IMR-90 (cell line): ENCODE measurements at regions not wholly inside any gene's neighbourhood (a gene's known extent, or its start where the extent isn't known, plus 50 kb on each side); places are given as distances from the start of the nearest gene placed in this dataset.

Source experiments
- CEBPB ChIP-seq: IDR thresholded peaks from 2 replicates; pipeline ENCODE4 v1.6.1; 2012; ENCODE audit warnings: low read depth, low read length, improper control_type of control experiment
- CHD1 ChIP-seq: IDR thresholded peaks from 2 replicates; pipeline ENCODE4 v1.6.1; 2012; ENCODE audit warnings: low read depth, low read length, improper control_type of control experiment
- CTCF ChIP-seq: conservative IDR thresholded peaks from 2 replicates; pipeline ENCODE4 v1.5.1; 2012; ENCODE audit warnings: mild to moderate bottlenecking, low read depth, low read length, improper control_type of control experiment
- FOS ChIP-seq: fragments of 150-350 bp; IDR thresholded peaks from 2 replicates; pipeline ENCODE4 v1.6.1; 2016; ENCODE audit warnings: low read depth, low read length
- MXI1 ChIP-seq: IDR thresholded peaks from 2 replicates; pipeline ENCODE4 v1.6.1; 2012; ENCODE audit warnings: low read depth, mild to moderate bottlenecking, low read length, moderate library complexity, borderline replicate concordance
- NFE2L2 ChIP-seq: fragments of 150-350 bp; IDR thresholded peaks from 2 replicates; pipeline ENCODE4 v1.6.1; 2016; ENCODE audit warnings: low read depth, mild to moderate bottlenecking, low read length
- POLR2A ChIP-seq: IDR thresholded peaks from 2 replicates; pipeline ENCODE4 v1.6.1; 2012; ENCODE audit warnings: mild to moderate bottlenecking, low read depth, low read length
- RAD21 ChIP-seq: IDR thresholded peaks from 2 replicates; pipeline ENCODE4 v1.6.1; 2012; ENCODE audit warnings: low read length, improper control_type of control experiment
- RCOR1 ChIP-seq: IDR thresholded peaks from 2 replicates; pipeline ENCODE4 v1.6.1; 2012; ENCODE audit warnings: mild to moderate bottlenecking, low read length, improper control_type of control experiment; ENCODE audit not compliant: insufficient replicate concordance
- RFX5 ChIP-seq: IDR thresholded peaks from 2 replicates; pipeline ENCODE4 v1.8.0; 2012; ENCODE audit warnings: low read depth, mild to moderate bottlenecking, low read length, moderate library complexity
- SMC3 ChIP-seq: fragments of 150-350 bp; IDR thresholded peaks from 2 replicates; pipeline ENCODE4 v1.6.1; 2016; ENCODE audit warnings: low read depth, mild to moderate bottlenecking, antibody characterized with exemption, low read length, moderate library complexity
- TF ChIP-seq, protein P1 (sequence below): fragments of 150-350 bp; IDR thresholded peaks from 2 replicates; pipeline ENCODE4 v1.6.1; 2017; ENCODE audit warnings: mild to moderate bottlenecking, antibody characterized with exemption, low read length, low read depth

GRCh38 chr2:7672027-7672684 is 754.9 kb downstream of the RNF144A start:
- TF ChIP-seq POLR2A (no peak), CTCF (peak; percentile 36), MXI1 (no peak), CEBPB (no peak), RCOR1 (no peak), RFX5 (no peak), CHD1 (no peak), FOS (no peak), NFE2L2 (no peak), SMC3 (no peak), RAD21 (0 out of 2 replicates have a peak, but pooled peaks have one; percentile 13)
- TF ChIP-seq, protein P1, sequence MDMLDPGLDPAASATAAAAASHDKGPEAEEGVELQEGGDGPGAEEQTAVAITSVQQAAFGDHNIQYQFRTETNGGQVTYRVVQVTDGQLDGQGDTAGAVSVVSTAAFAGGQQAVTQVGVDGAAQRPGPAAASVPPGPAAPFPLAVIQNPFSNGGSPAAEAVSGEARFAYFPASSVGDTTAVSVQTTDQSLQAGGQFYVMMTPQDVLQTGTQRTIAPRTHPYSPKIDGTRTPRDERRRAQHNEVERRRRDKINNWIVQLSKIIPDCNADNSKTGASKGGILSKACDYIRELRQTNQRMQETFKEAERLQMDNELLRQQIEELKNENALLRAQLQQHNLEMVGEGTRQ, result no peak
